Urinary bladder (tissue), 3 donors: ENCODE measurements at regions not wholly inside any gene's neighbourhood (a gene's known extent, or its start where the extent isn't known, plus 50 kb on each side); places are given as distances from the start of the nearest gene placed in this dataset.
"Not testable (repeated sequence)": the region's sequence is repeated elsewhere in the genome, so short reads cannot be mapped to it uniquely, and the experiment has no call there.

ENCODE experiments used
- DNase-seq: peaks from one replicate; pipeline ENCODE4 v3.0.0-alpha.2; 2015; ENCODE audit errors: extremely low spot score
- H3K27ac ChIP-seq: one replicate; pipeline ENCODE4 v1.5.1; 2013; ENCODE audit warnings: low read depth, mild to moderate bottlenecking, moderate library complexity
- H3K36me3 ChIP-seq: one replicate; pipeline ENCODE4 v1.6.1; 2013; ENCODE audit warnings: mild to moderate bottlenecking, moderate library complexity; ENCODE audit not compliant: insufficient read depth
- H3K4me1 ChIP-seq: one replicate; pipeline ENCODE4 v1.6.1; 2013; ENCODE audit warnings: mild to moderate bottlenecking, moderate library complexity; ENCODE audit not compliant: insufficient read depth
- H3K4me3 ChIP-seq: one replicate; pipeline ENCODE4 v1.5.1; 2013; ENCODE audit warnings: low read depth, low read length
- WGBS: extraction: QIAGEN DNeasy Blood & Tissue Kit; methylation state at CpG from one replicate; pipeline ENCODE4 v1.1.7; 2013; 5-methylcytosine and 5-hydroxymethylcytosine counted together
- donor health status: healthy with polysubstance abuse.
- donor health status: healthy.

DNA sequence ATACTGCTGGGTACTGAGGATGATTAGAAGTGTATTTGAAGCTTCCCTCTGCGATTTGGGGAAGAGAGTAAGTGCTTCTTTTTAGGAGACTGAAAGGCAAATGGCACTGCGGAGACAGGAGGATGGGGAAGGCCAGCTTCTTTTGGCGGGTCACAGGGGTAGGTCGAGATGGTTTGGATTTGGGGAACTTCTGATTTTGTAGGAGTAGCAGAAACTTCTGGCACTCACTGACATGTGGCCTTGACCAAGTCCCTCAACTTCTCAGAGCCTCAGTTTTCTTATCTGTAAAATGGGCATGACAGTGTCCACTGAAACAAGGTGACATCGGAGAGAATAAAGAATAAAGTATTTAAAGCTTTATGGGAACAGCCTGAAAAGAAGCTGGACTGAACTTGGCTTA lies 59.8 kb upstream of the WDR11 start:
- no peak for DNase-seq
- Histone ChIP-seq H3K4me1 (no peaks in the 10 kb centered on the region), H3K4me3 (no peak overlapping the region), H3K27ac (no peak overlapping the region), H3K36me3 (no peaks in the 10 kb centered on the region)
- 86% methylated on average over 5 of the region's 5 CpGs for WGBS

DNA sequence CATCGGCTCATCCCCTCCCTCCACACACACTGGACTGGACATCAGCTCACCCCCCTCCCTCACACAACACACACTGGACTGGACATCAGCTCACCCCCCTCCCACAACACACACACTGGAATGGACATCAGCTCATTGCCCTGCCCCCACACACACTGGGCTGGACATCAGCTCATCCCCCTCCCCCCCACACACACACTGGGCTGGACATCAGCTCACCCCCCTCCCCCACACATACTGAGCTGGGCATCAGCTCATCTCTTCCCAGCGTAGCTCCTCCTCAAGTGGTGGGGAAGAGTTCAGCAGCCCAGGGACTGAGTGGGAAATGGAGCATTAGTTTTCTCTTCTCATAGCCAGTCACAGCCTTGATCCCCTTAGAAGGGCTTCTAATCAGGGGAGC lies 58.1 kb upstream of the WDR11 start:
- 51% methylated on average over 2 of the region's 2 CpGs for WGBS
- Histone ChIP-seq H3K27ac (no peak overlapping the region), H3K36me3 (no peaks in the 10 kb centered on the region), H3K4me1 (no peaks in the 10 kb centered on the region), H3K4me3 (no peak overlapping the region)
- DNase-seq = no peak

DNA sequence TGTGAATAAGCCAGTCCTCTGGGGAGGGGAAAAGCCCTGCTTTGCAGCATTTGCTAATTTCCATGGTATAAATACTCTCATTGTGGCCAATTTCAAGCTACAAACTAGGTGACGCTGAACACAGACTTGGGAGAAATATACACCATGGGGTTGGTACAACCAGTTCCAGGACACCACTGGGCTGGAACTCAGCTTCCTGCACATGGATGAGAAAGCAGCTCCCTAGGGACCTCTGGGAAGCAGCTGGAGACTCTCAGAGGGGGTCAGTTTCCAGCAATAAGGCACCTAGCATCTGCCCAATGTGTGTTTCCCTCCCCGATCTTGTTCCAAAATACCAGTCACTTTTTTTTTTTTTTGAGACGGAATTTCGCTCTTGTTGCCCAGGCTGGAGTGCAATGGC lies 56.8 kb upstream of the WDR11 start:
- no peak for DNase-seq
- no peak overlapping the region for H3K27ac ChIP-seq
- 89% methylated on average over 4 of the region's 4 CpGs for WGBS
- H3K4me3 ChIP-seq = no peak overlapping the region
- H3K36me3 ChIP-seq = no peaks in the 10 kb centered on the region
- H3K4me1 ChIP-seq = no peaks in the 10 kb centered on the region

DNA sequence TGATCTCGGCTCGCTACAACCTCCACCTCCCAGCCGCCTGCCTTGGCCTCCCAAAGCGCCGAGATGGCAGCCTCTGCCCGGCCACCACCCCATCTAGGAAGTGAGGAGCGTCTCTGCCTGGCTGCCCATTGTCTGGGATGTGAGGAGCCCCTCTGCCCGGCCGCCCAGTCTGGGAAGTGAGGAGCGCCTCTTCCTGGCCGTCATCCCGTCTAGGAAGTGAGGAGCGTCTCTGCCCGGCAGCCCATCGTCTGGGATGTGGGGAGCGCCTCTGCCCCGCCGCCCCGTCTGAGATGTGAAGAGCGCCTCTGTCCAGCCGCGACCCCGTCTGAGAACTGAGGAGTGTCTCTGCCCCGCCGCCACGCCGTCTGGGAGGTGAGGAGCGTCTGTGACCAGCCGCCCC lies 52.9 kb upstream of the WDR11 start:
- not testable (repeated sequence) for H3K36me3 ChIP-seq, H3K27ac ChIP-seq, DNase-seq, H3K4me1 ChIP-seq, H3K4me3 ChIP-seq
- WGBS = 93% methylated on average over 29 of the region's 29 CpGs

DNA sequence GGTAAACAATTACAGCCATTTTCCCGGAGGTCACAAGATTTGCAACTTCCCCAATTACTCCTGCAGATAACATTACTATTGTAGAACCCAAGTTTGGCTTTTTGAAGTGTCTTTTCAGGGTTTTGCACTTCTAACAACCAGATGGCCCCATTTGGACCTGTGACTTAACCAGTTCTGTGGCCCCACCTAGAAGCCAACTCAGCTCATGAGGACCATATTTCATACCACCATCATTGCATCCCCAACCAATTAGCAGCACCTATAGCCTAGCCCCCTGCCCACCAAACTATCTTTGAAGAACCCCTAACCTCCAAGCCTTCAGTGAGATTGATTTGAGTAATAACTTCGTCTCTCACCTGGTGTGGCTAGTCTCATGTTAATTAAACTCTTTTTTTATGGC lies 51.3 kb upstream of the WDR11 start:
- no peaks in the 10 kb centered on the region for H3K4me1 ChIP-seq
- H3K27ac ChIP-seq = no peak overlapping the region
- no peak for DNase-seq
- WGBS = 28% methylated on average over 2 of the region's 2 CpGs
- H3K4me3 ChIP-seq = no peak overlapping the region
- no peaks in the 10 kb centered on the region for H3K36me3 ChIP-seq

DNA sequence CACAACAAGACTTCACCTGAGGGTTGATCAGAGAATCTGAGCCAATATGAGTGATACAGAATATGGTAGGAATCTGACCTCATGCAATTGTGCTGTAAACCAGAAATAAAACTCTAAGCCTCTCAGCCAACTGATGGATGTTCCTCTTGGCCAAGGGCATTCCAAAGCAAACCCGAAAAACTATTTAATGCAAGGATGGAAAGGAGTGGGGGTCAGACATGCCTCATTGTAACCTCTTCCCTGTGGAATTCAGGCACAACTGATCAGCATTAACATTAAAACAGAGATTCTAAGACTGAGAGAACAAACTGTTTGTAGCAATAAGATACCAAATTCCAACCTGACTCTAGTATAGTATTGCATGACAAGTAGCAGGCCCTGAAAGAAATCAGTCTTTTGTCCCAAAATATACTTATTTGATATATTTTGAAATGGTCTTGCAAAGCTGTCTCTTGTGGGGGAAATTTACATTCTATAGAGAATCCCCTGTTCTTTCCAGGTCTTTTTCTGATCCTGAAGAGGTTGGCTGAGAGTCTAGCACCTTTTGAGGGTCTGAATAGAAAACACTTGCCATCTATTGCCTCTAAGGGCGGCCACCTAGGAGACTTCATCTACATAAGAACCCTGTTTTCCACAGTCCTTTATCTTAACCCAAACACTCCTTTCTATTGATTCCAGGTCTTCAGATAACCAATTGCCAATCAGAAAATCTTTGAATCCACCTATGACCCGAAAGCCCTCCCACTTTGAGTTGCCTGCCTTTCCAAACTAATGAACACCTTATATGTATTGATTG lies 50.4 kb upstream of the WDR11 start:
- Histone ChIP-seq H3K4me1 (no peaks in the 10 kb centered on the region), H3K36me3 (no peaks in the 10 kb centered on the region), H3K27ac (no peak overlapping the region), H3K4me3 (no peak overlapping the region)
- no peak for DNase-seq
- WGBS = 67% methylated on average over 3 of the region's 3 CpGs
